HepG2 (cell line): ENCODE measurements at regions not wholly inside any gene's neighbourhood (a gene's known extent, or its start where the extent isn't known, plus 50 kb on each side); places are given as distances from the start of the nearest gene placed in this dataset.

Source experiments
- AHR ChIP-seq: IDR thresholded peaks from 2 replicates; pipeline ENCODE4 v1.6.1; 2018; ENCODE audit warnings: missing genetic modification reagents, missing compliant biosample characterization
- AKAP8 ChIP-seq: sonication (generic); formaldehyde crosslinking; IDR thresholded peaks from 2 replicates; pipeline ENCODE4 v1.5.1; 2020; ENCODE audit warnings: mild to moderate bottlenecking, missing genetic modification reagents
- EZH2 ChIP-seq: conservative IDR thresholded peaks from 2 replicates; pipeline ENCODE4 v1.6.1; 2012; ENCODE audit warnings: mild to moderate bottlenecking, low read depth, low read length, moderate library complexity
- FOXA3 ChIP-seq: IDR thresholded peaks from 2 replicates; pipeline ENCODE4 v1.6.1; 2016; ENCODE audit warnings: missing genetic modification reagents, missing compliant biosample characterization
- GATA4 ChIP-seq: sonication (generic); IDR thresholded peaks from 2 replicates; pipeline ENCODE4 v1.6.1; 2016; ENCODE audit warnings: antibody characterized with exemption, low read depth, borderline replicate concordance
- GATAD2A ChIP-seq: IDR thresholded peaks from 2 replicates; pipeline ENCODE4 v1.6.1; 2016
- HDAC1 ChIP-seq: sonication (generic); formaldehyde crosslinking; IDR thresholded peaks from 2 replicates; pipeline ENCODE4 v1.5.1; 2020; ENCODE audit warnings: mild to moderate bottlenecking, missing genetic modification reagents
- MATR3 ChIP-seq: sonication (generic); formaldehyde crosslinking; IDR thresholded peaks from 2 replicates; pipeline ENCODE4 v1.4.0; 2020; ENCODE audit warnings: missing genetic modification reagents
- MYNN ChIP-seq: sonication (generic); formaldehyde crosslinking; IDR thresholded peaks from 2 replicates; pipeline ENCODE4 v1.4.0; 2020; ENCODE audit warnings: mild to moderate bottlenecking, low read depth, missing genetic modification reagents
- NR2F1 ChIP-seq, 2 experiments: fragments of 450-650 bp in 1 of 2; formaldehyde crosslinking in 1 of 2; IDR thresholded peaks; 2 replicates each; pipeline versions ENCODE4 v1.5.0 to v1.6.1; 2016 to 2020; ENCODE audit warnings: mild to moderate bottlenecking in 1 of 2, missing compliant biosample characterization in 1 of 2, missing genetic modification reagents in 1 of 2, moderate library complexity in 1 of 2
- PHB2 ChIP-seq: fragments of 450-650 bp; IDR thresholded peaks from 2 replicates; pipeline ENCODE4 v1.6.1; 2018; ENCODE audit not compliant: partially characterized antibody
- RARG ChIP-seq: sonication (generic); formaldehyde crosslinking; IDR thresholded peaks from 2 replicates; pipeline ENCODE4 v1.4.0; 2020; ENCODE audit warnings: low read depth, mild to moderate bottlenecking, missing genetic modification reagents
- ZBTB7A ChIP-seq: sonication (generic); formaldehyde crosslinking; IDR thresholded peaks from 2 replicates; pipeline ENCODE4 v1.8.0; 2022; ENCODE audit warnings: mild to moderate bottlenecking, missing genetic modification reagents
- ZFP82 ChIP-seq: sonication (generic); formaldehyde crosslinking; IDR thresholded peaks from 2 replicates; pipeline ENCODE4 v1.5.1; 2020; ENCODE audit warnings: mild to moderate bottlenecking, missing genetic modification reagents, borderline replicate concordance
- ZNF253 ChIP-seq: sonication (generic); formaldehyde crosslinking; IDR thresholded peaks from 2 replicates; pipeline ENCODE4 v1.8.0; 2022; ENCODE audit warnings: mild to moderate bottlenecking, missing genetic modification reagents, borderline replicate concordance
- ZNF317 ChIP-seq: sonication (generic); formaldehyde crosslinking; IDR thresholded peaks from 2 replicates; pipeline ENCODE4 v1.5.0; 2020; ENCODE audit warnings: mild to moderate bottlenecking, missing genetic modification reagents
- ZNF337 ChIP-seq: sonication (generic); formaldehyde crosslinking; IDR thresholded peaks from 2 replicates; pipeline ENCODE4 v1.5.1; 2020; ENCODE audit warnings: missing genetic modification reagents, low read depth, mild to moderate bottlenecking, borderline replicate concordance
- ZNF44 ChIP-seq: sonication (generic); formaldehyde crosslinking; IDR thresholded peaks from 2 replicates; pipeline ENCODE4 v1.5.1; 2020; ENCODE audit warnings: mild to moderate bottlenecking, missing genetic modification reagents
- ZNF678 ChIP-seq: sonication (generic); formaldehyde crosslinking; IDR thresholded peaks from 2 replicates; pipeline ENCODE4 v1.4.0; 2020; ENCODE audit warnings: mild to moderate bottlenecking, missing genetic modification reagents
- ZNF761 ChIP-seq: sonication (generic); formaldehyde crosslinking; conservative IDR thresholded peaks from 2 replicates; pipeline ENCODE4 v1.4.0; 2020; ENCODE audit warnings: mild to moderate bottlenecking, missing genetic modification reagents
- ZNF781 ChIP-seq: sonication (generic); formaldehyde crosslinking; IDR thresholded peaks from 2 replicates; pipeline ENCODE4 v1.5.1; 2020; ENCODE audit warnings: borderline replicate concordance, mild to moderate bottlenecking, missing genetic modification reagents; ENCODE audit errors: not compliant biosample characterization
- ZNF792 ChIP-seq: IDR thresholded peaks from 2 replicates; pipeline ENCODE4 v1.6.1; 2016
- TF ChIP-seq, protein P1 (sequence below): sonication (generic); formaldehyde crosslinking; IDR thresholded peaks from 2 replicates; pipeline ENCODE4 v1.8.1; 2023; ENCODE audit warnings: mild to moderate bottlenecking, missing genetic modification reagents
- TF ChIP-seq, protein P2 (sequence below): sonication (generic); formaldehyde crosslinking; IDR thresholded peaks from 2 replicates; pipeline ENCODE4 v1.8.0; 2022; ENCODE audit warnings: mild to moderate bottlenecking, missing genetic modification reagents
- TF ChIP-seq, protein P3 (sequence below): sonication (generic); formaldehyde crosslinking; IDR thresholded peaks from 2 replicates; pipeline ENCODE4 v1.4.0; 2020; ENCODE audit warnings: missing genetic modification reagents
- TF ChIP-seq, protein P4 (sequence below): sonication (generic); IDR thresholded peaks from 2 replicates; pipeline ENCODE4 v1.6.1; 2016; ENCODE audit warnings: low read depth, borderline replicate concordance

DNA sequence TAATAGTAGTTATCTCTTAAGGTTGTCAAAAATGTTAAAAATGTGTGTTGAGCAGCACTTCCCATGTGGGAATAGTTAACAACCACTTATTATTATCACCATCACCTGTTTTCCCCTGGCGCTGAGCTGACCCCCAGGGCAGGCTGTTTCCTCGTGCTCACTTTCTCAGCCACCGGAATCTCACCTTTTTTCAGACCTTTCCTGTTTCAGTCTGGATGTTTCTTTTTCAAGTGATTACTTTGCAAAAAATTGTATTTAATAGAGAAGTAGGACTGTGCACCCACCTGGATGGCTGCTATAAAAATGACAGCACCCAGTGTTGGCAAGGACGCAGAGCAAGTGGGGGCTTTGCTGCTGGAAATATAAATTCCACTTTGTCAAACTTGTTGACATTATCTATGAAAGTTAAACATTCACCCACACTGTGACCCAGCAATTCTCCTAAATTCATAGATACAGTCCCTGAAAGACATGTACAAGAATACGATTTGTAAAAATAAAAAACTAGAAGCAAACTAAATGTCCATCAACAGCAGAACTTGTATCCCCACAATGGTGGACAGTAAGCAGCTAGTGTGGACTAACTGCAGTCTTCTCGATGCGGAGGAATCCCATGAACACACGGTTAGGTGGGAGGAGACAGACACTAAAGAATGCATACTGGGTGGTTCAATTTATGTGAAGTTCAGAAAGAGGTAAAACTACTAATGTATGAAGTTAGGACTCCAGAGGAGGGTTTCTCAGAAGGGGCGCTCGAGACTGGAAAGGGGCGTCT lies 66.5 kb downstream of the SOWAHC start (continued):
- TF ChIP-seq, protein P1, sequence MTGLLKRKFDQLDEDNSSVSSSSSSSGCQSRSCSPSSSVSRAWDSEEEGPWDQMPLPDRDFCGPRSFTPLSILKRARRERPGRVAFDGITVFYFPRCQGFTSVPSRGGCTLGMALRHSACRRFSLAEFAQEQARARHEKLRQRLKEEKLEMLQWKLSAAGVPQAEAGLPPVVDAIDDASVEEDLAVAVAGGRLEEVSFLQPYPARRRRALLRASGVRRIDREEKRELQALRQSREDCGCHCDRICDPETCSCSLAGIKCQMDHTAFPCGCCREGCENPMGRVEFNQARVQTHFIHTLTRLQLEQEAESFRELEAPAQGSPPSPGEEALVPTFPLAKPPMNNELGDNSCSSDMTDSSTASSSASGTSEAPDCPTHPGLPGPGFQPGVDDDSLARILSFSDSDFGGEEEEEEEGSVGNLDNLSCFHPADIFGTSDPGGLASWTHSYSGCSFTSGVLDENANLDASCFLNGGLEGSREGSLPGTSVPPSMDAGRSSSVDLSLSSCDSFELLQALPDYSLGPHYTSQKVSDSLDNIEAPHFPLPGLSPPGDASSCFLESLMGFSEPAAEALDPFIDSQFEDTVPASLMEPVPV (CRISPR knock-in tag) = no peak
- TF ChIP-seq MATR3 (CRISPR knock-in tag) = no peak
- no peak for TF ChIP-seq AKAP8 (CRISPR knock-in tag)
- no peak for TF ChIP-seq GATA4
- no peak for TF ChIP-seq ZFP82 (CRISPR knock-in tag)
- TF ChIP-seq ZNF678 (CRISPR knock-in tag) = no peak
- no peak for TF ChIP-seq AHR
- TF ChIP-seq RARG = no peak
- TF ChIP-seq, protein P2, sequence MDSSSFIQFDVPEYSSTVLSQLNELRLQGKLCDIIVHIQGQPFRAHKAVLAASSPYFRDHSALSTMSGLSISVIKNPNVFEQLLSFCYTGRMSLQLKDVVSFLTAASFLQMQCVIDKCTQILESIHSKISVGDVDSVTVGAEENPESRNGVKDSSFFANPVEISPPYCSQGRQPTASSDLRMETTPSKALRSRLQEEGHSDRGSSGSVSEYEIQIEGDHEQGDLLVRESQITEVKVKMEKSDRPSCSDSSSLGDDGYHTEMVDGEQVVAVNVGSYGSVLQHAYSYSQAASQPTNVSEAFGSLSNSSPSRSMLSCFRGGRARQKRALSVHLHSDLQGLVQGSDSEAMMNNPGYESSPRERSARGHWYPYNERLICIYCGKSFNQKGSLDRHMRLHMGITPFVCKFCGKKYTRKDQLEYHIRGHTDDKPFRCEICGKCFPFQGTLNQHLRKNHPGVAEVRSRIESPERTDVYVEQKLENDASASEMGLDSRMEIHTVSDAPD (CRISPR knock-in tag) = no peak
- 0 out of 2 replicates have a peak, but pooled peaks have one; percentile 63 for TF ChIP-seq ZNF44
- TF ChIP-seq, protein P3, sequence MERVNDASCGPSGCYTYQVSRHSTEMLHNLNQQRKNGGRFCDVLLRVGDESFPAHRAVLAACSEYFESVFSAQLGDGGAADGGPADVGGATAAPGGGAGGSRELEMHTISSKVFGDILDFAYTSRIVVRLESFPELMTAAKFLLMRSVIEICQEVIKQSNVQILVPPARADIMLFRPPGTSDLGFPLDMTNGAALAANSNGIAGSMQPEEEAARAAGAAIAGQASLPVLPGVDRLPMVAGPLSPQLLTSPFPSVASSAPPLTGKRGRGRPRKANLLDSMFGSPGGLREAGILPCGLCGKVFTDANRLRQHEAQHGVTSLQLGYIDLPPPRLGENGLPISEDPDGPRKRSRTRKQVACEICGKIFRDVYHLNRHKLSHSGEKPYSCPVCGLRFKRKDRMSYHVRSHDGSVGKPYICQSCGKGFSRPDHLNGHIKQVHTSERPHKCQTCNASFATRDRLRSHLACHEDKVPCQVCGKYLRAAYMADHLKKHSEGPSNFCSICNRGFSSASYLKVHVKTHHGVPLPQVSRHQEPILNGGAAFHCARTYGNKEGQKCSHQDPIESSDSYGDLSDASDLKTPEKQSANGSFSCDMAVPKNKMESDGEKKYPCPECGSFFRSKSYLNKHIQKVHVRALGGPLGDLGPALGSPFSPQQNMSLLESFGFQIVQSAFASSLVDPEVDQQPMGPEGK (CRISPR knock-in tag) = peak; percentile 79
- TF ChIP-seq, protein P4, sequence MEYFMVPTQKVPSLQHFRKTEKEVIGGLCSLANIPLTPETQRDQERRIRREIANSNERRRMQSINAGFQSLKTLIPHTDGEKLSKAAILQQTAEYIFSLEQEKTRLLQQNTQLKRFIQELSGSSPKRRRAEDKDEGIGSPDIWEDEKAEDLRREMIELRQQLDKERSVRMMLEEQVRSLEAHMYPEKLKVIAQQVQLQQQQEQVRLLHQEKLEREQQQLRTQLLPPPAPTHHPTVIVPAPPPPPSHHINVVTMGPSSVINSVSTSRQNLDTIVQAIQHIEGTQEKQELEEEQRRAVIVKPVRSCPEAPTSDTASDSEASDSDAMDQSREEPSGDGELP = peak; percentile 52; the same call in 1 of the 2 replicates
- no peak for TF ChIP-seq EZH2
- peak; percentile 51; the same call in 1 of the 2 replicates for TF ChIP-seq ZNF317 (CRISPR knock-in tag)
- TF ChIP-seq FOXA3 (CRISPR knock-in tag) = peak; percentile 70
- no peak for TF ChIP-seq ZNF253
- no peak for TF ChIP-seq NR2F1 (CRISPR knock-in tag; IDR thresholded peaks at IDR 0.05)
- TF ChIP-seq PHB2 = no peak
- peak; percentile 58; the same call in 1 of the 2 replicates for TF ChIP-seq GATAD2A (CRISPR knock-in tag)
- no peak for TF ChIP-seq ZNF781
- no peak for TF ChIP-seq MYNN (CRISPR knock-in tag)
- TF ChIP-seq ZNF337 (CRISPR knock-in tag) = no peak
- peak; percentile 16; the same call in 1 of the 2 replicates for TF ChIP-seq HDAC1 (CRISPR knock-in tag)
- no peak for TF ChIP-seq ZNF792
- no peak for TF ChIP-seq ZNF761 (CRISPR knock-in tag)
- TF ChIP-seq ZBTB7A = no peak
